ENCODE measurements at regions not wholly inside any gene's neighbourhood (a gene's known extent, or its start where the extent isn't known, plus 50 kb on each side); places are given as distances from the start of the nearest gene placed in this dataset.

DNA sequence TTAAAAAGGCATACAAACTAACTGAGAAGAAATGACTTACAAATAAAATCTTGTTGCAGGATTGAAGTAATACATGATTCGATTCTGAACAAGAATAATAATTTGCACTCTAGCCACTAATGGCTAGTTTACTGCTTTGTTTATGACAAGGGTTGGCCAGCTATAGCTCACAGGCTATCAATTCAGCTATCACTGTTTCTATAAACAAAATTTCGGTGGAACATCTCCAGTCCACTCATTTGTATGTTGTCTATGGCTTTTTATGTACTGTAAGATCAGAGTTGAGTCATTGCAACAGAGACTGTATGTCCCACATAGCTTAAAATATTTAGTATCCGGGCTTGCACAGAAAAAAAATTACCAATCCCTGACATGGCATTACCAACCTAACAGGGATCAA is 543.7 kb upstream of the CNTNAP5 start:
- no peak overlapping the region for H3K27ac ChIP-seq
- H3K4me3 ChIP-seq (ENCODE audit: low read depth in 1 of 2, low read length in 1 of 2): no peak overlapping the region
- TF ChIP-seq, protein P1, sequence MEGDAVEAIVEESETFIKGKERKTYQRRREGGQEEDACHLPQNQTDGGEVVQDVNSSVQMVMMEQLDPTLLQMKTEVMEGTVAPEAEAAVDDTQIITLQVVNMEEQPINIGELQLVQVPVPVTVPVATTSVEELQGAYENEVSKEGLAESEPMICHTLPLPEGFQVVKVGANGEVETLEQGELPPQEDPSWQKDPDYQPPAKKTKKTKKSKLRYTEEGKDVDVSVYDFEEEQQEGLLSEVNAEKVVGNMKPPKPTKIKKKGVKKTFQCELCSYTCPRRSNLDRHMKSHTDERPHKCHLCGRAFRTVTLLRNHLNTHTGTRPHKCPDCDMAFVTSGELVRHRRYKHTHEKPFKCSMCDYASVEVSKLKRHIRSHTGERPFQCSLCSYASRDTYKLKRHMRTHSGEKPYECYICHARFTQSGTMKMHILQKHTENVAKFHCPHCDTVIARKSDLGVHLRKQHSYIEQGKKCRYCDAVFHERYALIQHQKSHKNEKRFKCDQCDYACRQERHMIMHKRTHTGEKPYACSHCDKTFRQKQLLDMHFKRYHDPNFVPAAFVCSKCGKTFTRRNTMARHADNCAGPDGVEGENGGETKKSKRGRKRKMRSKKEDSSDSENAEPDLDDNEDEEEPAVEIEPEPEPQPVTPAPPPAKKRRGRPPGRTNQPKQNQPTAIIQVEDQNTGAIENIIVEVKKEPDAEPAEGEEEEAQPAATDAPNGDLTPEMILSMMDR (IDR thresholded peaks at IDR 0.05): no peak
- no peaks in the 10 kb centered on the region for H3K9me3 ChIP-seq
- H3K4me1 ChIP-seq (ENCODE audit: control insufficient read depth in 1 of 2, insufficient read depth in 1 of 2, low read depth in 1 of 2, low read length in 1 of 2): no peaks in the 10 kb centered on the region
- no peaks in the 10 kb centered on the region for H3K27me3 ChIP-seq
- no peaks in the 10 kb centered on the region for H3K36me3 ChIP-seq

DNA sequence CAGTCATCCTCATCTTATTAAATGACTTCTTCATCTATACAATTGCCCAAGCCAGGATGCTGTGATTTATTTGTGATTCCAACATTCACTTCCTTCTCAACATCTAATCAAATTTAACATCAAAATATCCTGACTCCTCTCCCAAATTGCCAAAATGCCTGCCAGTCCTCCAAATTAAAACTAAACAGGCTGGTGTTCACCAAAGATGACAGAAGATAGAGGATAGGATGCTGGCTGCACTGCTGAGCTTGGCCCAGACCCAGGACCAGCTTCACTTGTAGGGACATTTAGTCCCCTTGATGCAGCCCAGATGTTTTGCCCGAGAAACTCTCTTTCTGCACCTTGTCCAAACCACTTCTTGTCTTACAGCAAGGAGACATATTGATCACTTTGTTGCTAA is 540.0 kb upstream of the CNTNAP5 start:
- no peak overlapping the region for H3K27ac ChIP-seq
- no peaks in the 10 kb centered on the region for H3K27me3 ChIP-seq
- H3K4me1 ChIP-seq (ENCODE audit: control insufficient read depth in 1 of 2, insufficient read depth in 1 of 2, low read depth in 1 of 2, low read length in 1 of 2): no peaks in the 10 kb centered on the region
- H3K4me3 ChIP-seq (ENCODE audit: low read depth in 1 of 2, low read length in 1 of 2): no peak overlapping the region
- H3K36me3 ChIP-seq: no peaks in the 10 kb centered on the region
- H3K9me3 ChIP-seq: no peaks in the 10 kb centered on the region
- TF ChIP-seq, protein P1 (IDR thresholded peaks at IDR 0.05): no peak

DNA sequence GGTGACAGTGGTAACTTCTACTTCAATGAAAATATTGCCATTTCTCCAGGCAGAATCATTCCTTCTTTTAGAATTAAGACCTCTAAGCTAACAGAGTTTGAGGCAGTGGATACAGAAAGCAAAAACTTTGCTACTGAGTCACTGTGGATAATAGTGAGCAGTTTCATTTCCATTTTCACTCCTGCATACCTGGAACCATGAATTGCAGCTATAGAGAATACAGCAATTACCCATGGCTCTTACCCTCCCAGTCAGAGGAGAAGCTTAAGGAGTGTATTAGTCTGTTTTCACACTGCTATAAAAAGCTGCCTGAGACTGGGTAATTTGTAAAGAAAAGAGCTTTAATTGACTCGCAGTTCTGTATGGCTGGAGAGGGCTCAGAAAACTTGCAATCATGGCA is 531.4 kb upstream of the CNTNAP5 start:
- no peaks in the 10 kb centered on the region for H3K9me3 ChIP-seq
- no peaks in the 10 kb centered on the region for H3K27me3 ChIP-seq
- H3K36me3 ChIP-seq: no peaks in the 10 kb centered on the region
- no peak overlapping the region for H3K4me3 ChIP-seq (ENCODE audit: low read depth in 1 of 2, low read length in 1 of 2)
- H3K27ac ChIP-seq: no peak overlapping the region
- H3K4me1 ChIP-seq (ENCODE audit: control insufficient read depth in 1 of 2, insufficient read depth in 1 of 2, low read depth in 1 of 2, low read length in 1 of 2): no peaks in the 10 kb centered on the region
- TF ChIP-seq, protein P1 (IDR thresholded peaks at IDR 0.05): no peak

DNA sequence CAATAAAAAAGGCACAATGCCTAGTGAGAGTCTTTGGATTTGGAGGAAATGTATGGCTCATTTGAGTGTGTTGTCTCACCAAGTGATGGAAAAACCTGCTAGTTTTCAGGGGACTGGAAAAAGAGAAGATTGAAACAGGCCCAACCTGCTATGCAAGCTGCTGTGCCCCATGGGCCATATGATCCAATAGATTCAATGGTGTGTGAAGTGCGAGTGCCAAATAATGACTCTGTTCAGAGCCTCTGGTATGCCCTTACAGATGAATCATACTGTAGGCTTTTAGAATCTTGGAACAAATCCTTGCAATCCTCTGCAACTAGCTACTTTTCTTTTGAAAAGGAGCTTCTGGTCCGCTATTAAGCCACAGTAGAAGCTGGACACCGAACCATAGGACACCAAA is 529.8 kb upstream of the CNTNAP5 start:
- Histone ChIP-seq H3K27me3 (no peaks in the 10 kb centered on the region), H3K4me1 (ENCODE audit: control insufficient read depth in 1 of 2, insufficient read depth in 1 of 2, low read depth in 1 of 2, low read length in 1 of 2) (no peaks in the 10 kb centered on the region), H3K36me3 (no peaks in the 10 kb centered on the region), H3K27ac (no peak overlapping the region), H3K9me3 (no peaks in the 10 kb centered on the region), H3K4me3 (ENCODE audit: low read depth in 1 of 2, low read length in 1 of 2) (no peak overlapping the region)
- TF ChIP-seq, protein P1 (IDR thresholded peaks at IDR 0.05): no peak

DNA sequence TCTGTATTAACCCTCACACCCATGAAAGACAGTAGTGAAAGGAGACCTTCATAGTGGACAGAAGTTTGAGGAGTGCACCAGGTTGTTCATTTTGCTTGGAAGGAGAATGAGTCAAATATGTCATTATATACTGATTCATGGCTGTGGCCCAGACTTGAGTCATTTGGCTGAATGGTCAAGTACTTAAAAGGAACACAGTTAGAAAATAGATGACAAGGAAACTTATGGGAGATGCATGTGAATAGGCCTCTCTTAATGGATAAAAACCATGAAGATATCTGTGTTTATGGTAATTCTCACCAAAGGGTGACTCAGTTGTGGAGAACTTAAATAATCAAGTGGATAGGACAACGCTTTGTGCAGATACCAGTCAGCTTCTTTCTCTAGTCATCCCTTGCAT is 524.7 kb upstream of the CNTNAP5 start:
- TF ChIP-seq, protein P1 (IDR thresholded peaks at IDR 0.05): no peak
- no peak overlapping the region for H3K27ac ChIP-seq
- H3K36me3 ChIP-seq: no peaks in the 10 kb centered on the region
- H3K4me1 ChIP-seq (ENCODE audit: control insufficient read depth in 1 of 2, insufficient read depth in 1 of 2, low read depth in 1 of 2, low read length in 1 of 2): no peaks in the 10 kb centered on the region
- no peak overlapping the region for H3K4me3 ChIP-seq (ENCODE audit: low read depth in 1 of 2, low read length in 1 of 2)
- no peaks in the 10 kb centered on the region for H3K9me3 ChIP-seq
- H3K27me3 ChIP-seq: no peaks in the 10 kb centered on the region

DNA sequence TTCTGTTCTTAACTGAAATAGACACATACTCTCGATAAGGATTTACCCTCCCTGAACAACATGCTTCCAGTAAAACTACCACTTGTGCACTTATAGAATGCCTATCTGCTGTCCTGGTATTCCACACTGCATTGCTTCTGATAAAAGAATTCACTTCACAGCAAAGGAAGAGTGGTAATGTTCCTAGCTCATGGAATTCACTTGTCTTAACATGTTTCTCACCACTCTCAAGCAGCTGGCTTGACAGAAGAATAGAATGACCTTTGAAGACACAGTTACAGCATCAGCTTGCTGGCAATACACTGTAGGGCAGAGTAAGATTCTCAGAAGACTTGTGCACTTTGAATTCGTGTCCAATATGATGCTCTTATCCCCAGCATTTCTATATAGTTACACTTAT is 524.1 kb upstream of the CNTNAP5 start:
- H3K27me3 ChIP-seq: no peaks in the 10 kb centered on the region
- no peak overlapping the region for H3K4me3 ChIP-seq (ENCODE audit: low read depth in 1 of 2, low read length in 1 of 2)
- TF ChIP-seq, protein P1 (IDR thresholded peaks at IDR 0.05): no peak
- H3K36me3 ChIP-seq: no peaks in the 10 kb centered on the region
- no peaks in the 10 kb centered on the region for H3K9me3 ChIP-seq
- no peaks in the 10 kb centered on the region for H3K4me1 ChIP-seq (ENCODE audit: control insufficient read depth in 1 of 2, insufficient read depth in 1 of 2, low read depth in 1 of 2, low read length in 1 of 2)
- no peak overlapping the region for H3K27ac ChIP-seq
